ENCODE measurements at regions not wholly inside any gene's neighbourhood (a gene's known extent, or its start where the extent isn't known, plus 50 kb on each side); places are given as distances from the start of the nearest gene placed in this dataset.

GRCh38 chr1:189510827-189511226 is 966.8 kb downstream of the BRINP3 start:
- DNase-seq (ENCODE audit: low read depth): no peak
- TF ChIP-seq CTCF (IDR thresholded peaks at IDR 0.05; ENCODE audit: low read depth, low read length, missing control alignments): no peak
- in situ Hi-C loops (cut with HindIII; ENCODE audit: low sequenced_read_pairs): no loop called here
- H3K4me3 ChIP-seq (ENCODE audit: low read depth, low read length): no peak overlapping the region

GRCh38 chr1:189513091-189513490 is 964.6 kb downstream of the BRINP3 start:
- H3K4me3 ChIP-seq (ENCODE audit: low read depth, low read length): no peak overlapping the region
- in situ Hi-C loops (cut with HindIII; ENCODE audit: low sequenced_read_pairs): no loop called here
- no peak for TF ChIP-seq CTCF (IDR thresholded peaks at IDR 0.05; ENCODE audit: low read depth, low read length, missing control alignments)
- DNase-seq (ENCODE audit: low read depth): no peak

- no peak overlapping the region for H3K4me3 ChIP-seq (ENCODE audit: low read depth, low read length)
- TF ChIP-seq CTCF (IDR thresholded peaks at IDR 0.05; ENCODE audit: low read depth, low read length, missing control alignments): no peak
- DNase-seq (ENCODE audit: low read depth): no peak
- in situ Hi-C loops (cut with HindIII; ENCODE audit: low sequenced_read_pairs): no loop called here
These were observed 955.2 kb downstream of the BRINP3 start for GRCh38 chr1:189522441-189522840.

GRCh38 chr1:189524501-189524900 is 953.2 kb downstream of the BRINP3 start:
- H3K4me3 ChIP-seq (ENCODE audit: low read depth, low read length): no peak overlapping the region
- no peak for TF ChIP-seq CTCF (IDR thresholded peaks at IDR 0.05; ENCODE audit: low read depth, low read length, missing control alignments)
- in situ Hi-C loops (cut with HindIII; ENCODE audit: low sequenced_read_pairs): no loop called here
- no peak for DNase-seq (ENCODE audit: low read depth)

- in situ Hi-C loops (cut with HindIII; ENCODE audit: low sequenced_read_pairs): no loop called here
- no peak for DNase-seq (ENCODE audit: low read depth)
- no peak for TF ChIP-seq CTCF (IDR thresholded peaks at IDR 0.05; ENCODE audit: low read depth, low read length, missing control alignments)
These were observed 947.5 kb downstream of the BRINP3 start for GRCh38 chr1:189530162-189530561.

GRCh38 chr1:189538271-189538670 is 939.4 kb downstream of the BRINP3 start:
- DNase-seq (ENCODE audit: low read depth): no peak
- H3K4me3 ChIP-seq (ENCODE audit: low read depth, low read length): no peak overlapping the region
- TF ChIP-seq CTCF (IDR thresholded peaks at IDR 0.05; ENCODE audit: low read depth, low read length, missing control alignments): no peak
- in situ Hi-C loops (cut with HindIII; ENCODE audit: low sequenced_read_pairs): no loop called here

More at GRCh38 chr1:189530162-189530561, 947.5 kb downstream of the BRINP3 start:
- H3K4me3 ChIP-seq (ENCODE audit: low read depth, low read length): no peak overlapping the region

GRCh38 chr1:189550498-189550897 is 927.2 kb downstream of the BRINP3 start:
- no peak for TF ChIP-seq CTCF (IDR thresholded peaks at IDR 0.05; ENCODE audit: low read depth, low read length, missing control alignments)
- in situ Hi-C loops (cut with HindIII; ENCODE audit: low sequenced_read_pairs): no loop called here
- no peak overlapping the region for H3K4me3 ChIP-seq (ENCODE audit: low read depth, low read length)
- no peak for DNase-seq (ENCODE audit: low read depth)
